ENCODE measurements at regions not wholly inside any gene's neighbourhood (a gene's known extent, or its start where the extent isn't known, plus 50 kb on each side); places are given as distances from the start of the nearest gene placed in this dataset.

- DNase-seq (ENCODE audit: low read depth) = no peak
Measured at GRCh38 chr1:194164755-194165154, 978.3 kb upstream of the B3GALT2 start.

GRCh38 chr1:194161591-194161990 is 975.2 kb upstream of the B3GALT2 start:
- no peak for DNase-seq (ENCODE audit: low read depth)

GRCh38 chr1:194159941-194160340 is 973.5 kb upstream of the B3GALT2 start:
- DNase-seq (ENCODE audit: low read depth) = no peak

- DNase-seq (ENCODE audit: low read depth) = no peak
Measured at GRCh38 chr1:194155962-194156361, 969.5 kb upstream of the B3GALT2 start.

GRCh38 chr1:194151056-194151455 is 964.6 kb upstream of the B3GALT2 start:
- no peak for DNase-seq (ENCODE audit: low read depth)

- no peak for DNase-seq (ENCODE audit: low read depth)
Measured at GRCh38 chr1:194150242-194150641, 963.8 kb upstream of the B3GALT2 start.

- no peak for DNase-seq (ENCODE audit: low read depth)
Measured at GRCh38 chr1:194133152-194133551, 946.7 kb upstream of the B3GALT2 start.

GRCh38 chr1:194118086-194118485 is 931.7 kb upstream of the B3GALT2 start:
- no peak for DNase-seq (ENCODE audit: low read depth)

GRCh38 chr1:194117582-194117981 is 931.2 kb upstream of the B3GALT2 start:
- DNase-seq (ENCODE audit: low read depth) = no peak

- DNase-seq (ENCODE audit: low read depth) = no peak
Measured at GRCh38 chr1:194114288-194114687, 927.9 kb upstream of the B3GALT2 start.

GRCh38 chr1:194105381-194105780 is 919.0 kb upstream of the B3GALT2 start:
- DNase-seq (ENCODE audit: low read depth) = no peak

- DNase-seq (ENCODE audit: low read depth) = no peak
Measured at GRCh38 chr1:194104247-194104844, 917.9 kb upstream of the B3GALT2 start.

- no peak for DNase-seq (ENCODE audit: low read depth)
Measured at GRCh38 chr1:194103516-194104246, 917.3 kb upstream of the B3GALT2 start.

GRCh38 chr1:194103101-194103500 is 916.7 kb upstream of the B3GALT2 start:
- DNase-seq (ENCODE audit: low read depth) = no peak

- DNase-seq (ENCODE audit: low read depth) = no peak
Measured at GRCh38 chr1:194102607-194103006, 916.2 kb upstream of the B3GALT2 start.

- DNase-seq (ENCODE audit: low read depth) = no peak
Measured at GRCh38 chr1:194084755-194085154, 898.3 kb upstream of the B3GALT2 start.

GRCh38 chr1:194081444-194081843 is 895.0 kb upstream of the B3GALT2 start:
- no peak for DNase-seq (ENCODE audit: low read depth)

GRCh38 chr1:194080826-194081225 is 894.4 kb upstream of the B3GALT2 start:
- no peak for DNase-seq (ENCODE audit: low read depth)

- no peak for DNase-seq (ENCODE audit: low read depth)
Measured at GRCh38 chr1:194078765-194079164, 892.4 kb upstream of the B3GALT2 start.

GRCh38 chr1:194076646-194077045 is 890.2 kb upstream of the B3GALT2 start:
- no peak for DNase-seq (ENCODE audit: low read depth)

GRCh38 chr1:194073833-194074232 is 887.4 kb upstream of the B3GALT2 start:
- no peak for DNase-seq (ENCODE audit: low read depth)

- no peak for DNase-seq (ENCODE audit: low read depth)
Measured at GRCh38 chr1:194071205-194071604, 884.8 kb upstream of the B3GALT2 start.

- no peak for DNase-seq (ENCODE audit: low read depth)
Measured at GRCh38 chr1:194069831-194070218, 883.4 kb upstream of the B3GALT2 start.

Data from HS-27A (cell line).